ENCODE measurements at regions not wholly inside any gene's neighbourhood (a gene's known extent, or its start where the extent isn't known, plus 50 kb on each side); places are given as distances from the start of the nearest gene placed in this dataset.
"Not testable (repeated sequence)": the region's sequence is repeated elsewhere in the genome, so short reads cannot be mapped to it uniquely, and the experiment has no call there.

- no peak for DNase-seq
These were observed 453.8 kb downstream of the VGLL3 start for GRCh38 chr3:86537171-86537570.

GRCh38 chr3:86519819-86520218, 471.1 kb downstream of the VGLL3 start:
- DNase-seq = no peak

GRCh38 chr3:86481636-86482035, 509.3 kb downstream of the VGLL3 start:
- DNase-seq = no peak

- no peak for DNase-seq
These were observed 509.9 kb downstream of the VGLL3 start for GRCh38 chr3:86481031-86481430.

- DNase-seq = no peak
These were observed 526.8 kb downstream of the VGLL3 start for GRCh38 chr3:86464180-86464579.

- no peak for DNase-seq
These were observed 539.2 kb downstream of the VGLL3 start for GRCh38 chr3:86451749-86452148.

- no peak for DNase-seq
These were observed 552.4 kb downstream of the VGLL3 start for GRCh38 chr3:86438544-86438943.

GRCh38 chr3:86427343-86427742, 563.6 kb downstream of the VGLL3 start:
- no peak for DNase-seq

- no peak for DNase-seq
These were observed 569.8 kb downstream of the VGLL3 start for GRCh38 chr3:86420990-86421739.

- no peak for DNase-seq
These were observed 572.1 kb downstream of the VGLL3 start for GRCh38 chr3:86418861-86419260.

- DNase-seq = no peak
These were observed 574.6 kb downstream of the VGLL3 start for GRCh38 chr3:86416334-86416733.

GRCh38 chr3:86413645-86414044, 577.3 kb downstream of the VGLL3 start:
- DNase-seq = no peak

GRCh38 chr3:86410587-86410986, 580.4 kb downstream of the VGLL3 start:
- DNase-seq = no peak

GRCh38 chr3:86389759-86390158, 601.2 kb downstream of the VGLL3 start:
- DNase-seq = not testable (repeated sequence)

- no peak for DNase-seq
These were observed 602.1 kb downstream of the VGLL3 start for GRCh38 chr3:86388820-86389219.

- DNase-seq = no peak
These were observed 608.4 kb downstream of the VGLL3 start for GRCh38 chr3:86382556-86382955.

GRCh38 chr3:86381247-86381646, 609.7 kb downstream of the VGLL3 start:
- DNase-seq = no peak

GRCh38 chr3:86379280-86379679, 611.7 kb downstream of the VGLL3 start:
- DNase-seq = no peak

GRCh38 chr3:86378829-86379228, 612.1 kb downstream of the VGLL3 start:
- no peak for DNase-seq

- DNase-seq = not testable (repeated sequence)
These were observed 655.4 kb downstream of the VGLL3 start for GRCh38 chr3:86335566-86335965.

GRCh38 chr3:86333636-86334035, 657.3 kb downstream of the VGLL3 start:
- DNase-seq = no peak

- no peak for DNase-seq
These were observed 687.0 kb downstream of the VGLL3 start for GRCh38 chr3:86303935-86304334.

GRCh38 chr3:86282106-86282787, 708.7 kb downstream of the VGLL3 start:
- no peak for DNase-seq

GRCh38 chr3:86269364-86270155, 721.4 kb downstream of the VGLL3 start:
- no peak for DNase-seq

Measured in NCI-H345 (cell line).